IMR-90 (cell line): ENCODE measurements at regions not wholly inside any gene's neighbourhood (a gene's known extent, or its start where the extent isn't known, plus 50 kb on each side); places are given as distances from the start of the nearest gene placed in this dataset.

Experiments
- ATAC-seq: fragments of 200-7000 bp; cut with Tn5 transposase; 2 replicates; pipeline ENCODE4 v1.9.1; 2020; ENCODE audit warnings: low read depth, mild to moderate bottlenecking, moderate library complexity
- BruUV-seq: library from RNA; stranded (reverse); fragments of 400-500 nt; replicated peaks from 2 replicates; lab custom pipeline; 2021; lab: Mats Ljungman, UMichigan
- CTCF ChIA-PET: fragments of 300-600 bp; formaldehyde crosslinking; extraction: SDS; loops from one replicate; lab custom pipeline; 2021; ENCODE audit warnings: antibody characterized with exemption; lab: Yijun Ruan, JAX
- POLR2A ChIA-PET: fragments of 300-600 bp; sonication (Branson Sonifier 250); formaldehyde crosslinking; loops from one replicate; lab custom pipeline; 2022; ENCODE audit warnings: antibody characterized with exemption; ENCODE audit not compliant: unreplicated experiment; lab: Charles Lee
- DNase-seq: peaks from one replicate; pipeline ENCODE4 v3.0.0; 2013
- H2AFZ ChIP-seq: replicated peaks from 2 replicates; pipeline ENCODE3; 2013; ENCODE audit warnings: low read length, mild to moderate bottlenecking; ENCODE audit not compliant: poor library complexity
- H2AK5ac ChIP-seq: 2 replicates; pipeline ENCODE4 v1.6.1; 2013; ENCODE audit warnings: low read depth, low read length, inconsistent platforms
- H2AK9ac ChIP-seq: replicated peaks from 2 replicates; pipeline ENCODE3; 2013; ENCODE audit warnings: mild to moderate bottlenecking, low read depth, low read length, moderate library complexity; ENCODE audit not compliant: poor library complexity
- H2BK120ac ChIP-seq: 2 replicates; pipeline ENCODE4 v1.6.1; 2013; ENCODE audit warnings: low read depth, low read length, inconsistent platforms
- H2BK15ac ChIP-seq: 3 replicates; pipeline ENCODE4 v1.6.1; 2013; ENCODE audit warnings: low read depth, low read length, inconsistent platforms
- H2BK20ac ChIP-seq: 2 replicates; pipeline ENCODE4 v1.6.1; 2013; ENCODE audit warnings: low read depth, mild to moderate bottlenecking, inconsistent platforms, low read length, moderate library complexity
- H2BK5ac ChIP-seq: 2 replicates; pipeline ENCODE4 v1.6.1; 2013; ENCODE audit warnings: mild to moderate bottlenecking, low read depth, low read length, inconsistent platforms; ENCODE audit not compliant: poor library complexity, severe bottlenecking
- H3K14ac ChIP-seq: replicated peaks from 2 replicates; pipeline ENCODE4 v1.6.1; 2013; ENCODE audit warnings: low read depth, low read length, inconsistent platforms
- H3K18ac ChIP-seq: 2 replicates; pipeline ENCODE4 v1.6.1; 2013; ENCODE audit warnings: low read depth, low read length, control low read depth
- H3K23ac ChIP-seq: 2 replicates; pipeline ENCODE4 v1.6.1; 2013; ENCODE audit warnings: low read depth, low read length, inconsistent platforms
- H3K27ac ChIP-seq: 2 replicates; pipeline ENCODE4 v1.5.1; 2013; ENCODE audit warnings: mild to moderate bottlenecking, control low read depth, low read length; ENCODE audit not compliant: insufficient read depth
- H3K27me3 ChIP-seq: 2 replicates; pipeline ENCODE4 v1.6.1; 2013; ENCODE audit warnings: low read length; ENCODE audit not compliant: control insufficient read depth, insufficient read depth
- H3K36me3 ChIP-seq: 2 replicates; pipeline ENCODE4 v1.6.1; 2013; ENCODE audit warnings: low read length, mixed read lengths; ENCODE audit not compliant: control insufficient read depth, insufficient read depth
- H3K4ac ChIP-seq: 2 replicates; pipeline ENCODE4 v1.6.1; 2013; ENCODE audit warnings: low read depth, low read length, inconsistent platforms
- H3K4me1 ChIP-seq: 2 replicates; pipeline ENCODE4 v1.6.1; 2013; ENCODE audit warnings: low read length, mixed read lengths; ENCODE audit not compliant: control insufficient read depth, insufficient read depth
- H3K4me2 ChIP-seq: 2 replicates; pipeline ENCODE4 v1.6.1; 2013; ENCODE audit warnings: low read depth, mild to moderate bottlenecking, control low read depth, low read length, moderate library complexity
- H3K4me3 ChIP-seq: 2 replicates; pipeline ENCODE4 v1.5.1; 2013; ENCODE audit warnings: low read depth, mild to moderate bottlenecking, control low read depth, low read length, moderate library complexity; ENCODE audit not compliant: insufficient read depth
- H3K56ac ChIP-seq: 2 replicates; pipeline ENCODE4 v1.6.1; 2013; ENCODE audit warnings: low read length, inconsistent platforms; ENCODE audit not compliant: insufficient read depth; ENCODE audit errors: extremely low read depth
- H3K79me1 ChIP-seq, 2 experiments: 2 replicates each; pipeline ENCODE4 v1.6.1; 2013; ENCODE audit warnings: low read length in 2 of 2, inconsistent platforms in 1 of 2, low read depth in 1 of 2
- H3K9ac ChIP-seq: 2 replicates; pipeline ENCODE4 v1.6.1; 2013; ENCODE audit warnings: low read depth, low read length, control low read depth
- H3K9me1 ChIP-seq: 2 replicates; pipeline ENCODE4 v1.6.1; 2013; ENCODE audit warnings: low read length, inconsistent platforms; ENCODE audit not compliant: insufficient read depth
- H3K9me3 ChIP-seq: 2 replicates; pipeline ENCODE4 v1.6.1; 2013; ENCODE audit warnings: low read length; ENCODE audit not compliant: control insufficient read depth, insufficient read depth
- H4K20me1 ChIP-seq: 2 replicates; pipeline ENCODE4 v1.6.1; 2013; ENCODE audit warnings: low read length, inconsistent platforms; ENCODE audit not compliant: insufficient read depth
- H4K5ac ChIP-seq: 2 replicates; pipeline ENCODE4 v1.6.1; 2013; ENCODE audit warnings: mild to moderate bottlenecking, low read depth, low read length, control low read depth
- H4K8ac ChIP-seq, 2 experiments: 2 replicates each; pipeline ENCODE4 v1.6.1; 2013; ENCODE audit warnings: low read depth in 2 of 2, low read length in 2 of 2, control low read depth in 1 of 2, inconsistent platforms in 1 of 2
- H4K91ac ChIP-seq: 2 replicates; pipeline ENCODE4 v1.6.1; 2013; ENCODE audit warnings: low read depth, low read length, inconsistent platforms; ENCODE audit not compliant: insufficient read depth
- MAFK ChIP-seq: IDR thresholded peaks from 2 replicates; pipeline ENCODE4 v1.6.1; 2012; ENCODE audit warnings: low read depth, low read length, improper control_type of control experiment
- RCOR1 ChIP-seq: IDR thresholded peaks from 2 replicates; pipeline ENCODE4 v1.6.1; 2012; ENCODE audit warnings: mild to moderate bottlenecking, low read length, improper control_type of control experiment; ENCODE audit not compliant: insufficient replicate concordance
- WGBS, 2 experiments: methylation state at CpG; one replicate each; pipeline versions ENCODE4 v1.1.5 to v1.1.7; 2013; ENCODE audit warnings: missing lambda C conversion rate in 2 of 2; ENCODE audit not compliant: insufficient read length in 1 of 2; ENCODE audit errors: extremely low coverage in 2 of 2; 5-methylcytosine and 5-hydroxymethylcytosine counted together
- dilution Hi-C: fragments of 300-500 bp; cut with HindIII; formaldehyde crosslinking; loops from one replicate; pipeline ENCODE4 v1.14.3; 2018; ENCODE audit warnings: low sequenced_read_pairs; ENCODE audit not compliant: unreplicated experiment
- in situ Hi-C: fragments of 300-500 bp; cut with MboI; formaldehyde crosslinking; loops from 3 replicates; pipeline ENCODE4 v1.14.3; 2019; ENCODE audit warnings: low sequenced_read_pairs, inconsistent platforms, mixed read lengths
- intact Hi-C: fragments of 100-400 bp; cut with micrococcal nuclease; formaldehyde crosslinking; loops from 2 replicates; pipeline ENCODE4 v1.10.0; 2022

GRCh38 chr15:94937242-94937641 lies 705.9 kb downstream of the MCTP2 start:
- Histone ChIP-seq H3K23ac (no peak overlapping the region), H2AK5ac (no peak overlapping the region), H2BK120ac (no peak overlapping the region), H4K8ac (no peak overlapping the region), H3K18ac (no peak overlapping the region), H4K5ac (no peak overlapping the region), H3K14ac (no peak overlapping the region), H3K36me3 (no peaks in the 10 kb centered on the region), H3K27ac (no peak overlapping the region), H2BK15ac (no peak overlapping the region), H4K91ac (no peak overlapping the region), H3K4ac (no peak overlapping the region), H3K9ac (no peak overlapping the region), H3K4me2 (no peak overlapping the region), H2AFZ (no peak overlapping the region), H2BK5ac (no peak overlapping the region), H2AK9ac (no peak overlapping the region), H3K79me1 (no peaks in the 10 kb centered on the region), H4K20me1 (no peaks in the 10 kb centered on the region), H3K9me1 (no peaks in the 10 kb centered on the region), H3K56ac (no peak overlapping the region), H3K27me3 (no peaks in the 10 kb centered on the region), H3K9me3 (peaks cover 4% of the 10 kb centered on the region), H3K4me3 (no peak overlapping the region), H3K4me1 (no peaks in the 10 kb centered on the region), H2BK20ac (no peak overlapping the region)
- no peak for DNase-seq
- no peak for ATAC-seq
- dilution Hi-C loops (no loop called here), intact Hi-C loops (no loop called here), in situ Hi-C loops (no loop called here)
- CTCF ChIA-PET = no interaction called here
- POLR2A ChIA-PET = no interaction called here
- BruUV-seq = no TSS peak
- TF ChIP-seq RCOR1 = no peak
- peak; percentile 85 for TF ChIP-seq MAFK
- no CpG with 5 or more reads among the region's 2 CpGs for WGBS, 2 experiments
